ENCODE measurements at regions not wholly inside any gene's neighbourhood (a gene's known extent, or its start where the extent isn't known, plus 50 kb on each side); places are given as distances from the start of the nearest gene placed in this dataset.

- TF ChIP-seq CBFB (CRISPR knock-in tag; IDR thresholded peaks at IDR 0.05; ENCODE audit: low read depth) = no peak
- no peak for TF ChIP-seq SP1 (CRISPR knock-in tag; conservative IDR thresholded peaks at IDR 0.05)
- TF ChIP-seq CTCF (IDR thresholded peaks at IDR 0.05) = no peak
Measured at GRCh38 chr21:27690426-27690825, 723.5 kb upstream of the ADAMTS5 start.
